NCI-H2196 (cell line): ENCODE measurements at regions not wholly inside any gene's neighbourhood (a gene's known extent, or its start where the extent isn't known, plus 50 kb on each side); places are given as distances from the start of the nearest gene placed in this dataset.
A peak's percentile ranks its signal among the peaks of the same experiment; 100 is the strongest.

Experiments
- DNase-seq: peaks from one replicate; lab custom pipeline; 2025; ENCODE audit not compliant: unreplicated experiment; lab: John Stamatoyannopoulos, UW

DNA sequence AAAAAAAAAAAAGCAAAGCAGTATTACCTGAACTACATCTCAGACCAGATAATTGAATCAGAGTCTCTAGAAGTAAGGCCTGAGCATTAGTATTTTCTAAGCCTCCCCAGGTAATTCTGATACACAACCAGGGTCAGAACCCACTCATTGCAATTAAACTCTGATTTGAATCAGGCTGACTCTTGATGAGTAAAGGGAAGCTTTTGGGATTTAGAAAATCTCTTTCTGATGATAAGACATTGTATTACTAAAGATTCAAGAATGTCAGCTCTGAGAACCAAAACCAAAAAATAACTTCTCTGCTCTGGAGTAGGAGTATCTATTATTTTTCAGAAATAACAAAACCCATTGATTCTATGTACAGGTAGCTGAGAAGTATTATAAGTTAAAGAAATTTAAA is 100.1 kb upstream of the COL21A1 start:
- no peak for DNase-seq

DNA sequence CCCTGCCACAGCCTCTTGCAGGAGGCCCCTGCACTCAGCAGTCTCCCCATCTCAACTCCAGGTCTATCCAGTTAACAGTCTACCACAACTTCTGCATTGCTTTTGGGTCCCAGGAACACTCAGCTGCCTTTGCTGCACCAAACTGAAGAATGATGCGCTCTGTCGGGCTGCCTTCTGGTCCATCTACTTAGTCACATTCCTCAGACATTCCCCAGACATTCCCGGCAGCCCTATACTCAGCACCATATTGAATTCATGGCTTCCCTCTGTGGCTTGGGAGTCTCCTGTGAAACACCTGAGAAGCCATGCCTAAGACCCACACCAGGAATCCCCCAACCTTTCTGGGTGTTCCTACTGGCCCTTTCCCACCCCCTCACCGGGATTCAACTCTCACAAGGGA is 99.6 kb upstream of the COL21A1 start:
- no peak for DNase-seq

DNA sequence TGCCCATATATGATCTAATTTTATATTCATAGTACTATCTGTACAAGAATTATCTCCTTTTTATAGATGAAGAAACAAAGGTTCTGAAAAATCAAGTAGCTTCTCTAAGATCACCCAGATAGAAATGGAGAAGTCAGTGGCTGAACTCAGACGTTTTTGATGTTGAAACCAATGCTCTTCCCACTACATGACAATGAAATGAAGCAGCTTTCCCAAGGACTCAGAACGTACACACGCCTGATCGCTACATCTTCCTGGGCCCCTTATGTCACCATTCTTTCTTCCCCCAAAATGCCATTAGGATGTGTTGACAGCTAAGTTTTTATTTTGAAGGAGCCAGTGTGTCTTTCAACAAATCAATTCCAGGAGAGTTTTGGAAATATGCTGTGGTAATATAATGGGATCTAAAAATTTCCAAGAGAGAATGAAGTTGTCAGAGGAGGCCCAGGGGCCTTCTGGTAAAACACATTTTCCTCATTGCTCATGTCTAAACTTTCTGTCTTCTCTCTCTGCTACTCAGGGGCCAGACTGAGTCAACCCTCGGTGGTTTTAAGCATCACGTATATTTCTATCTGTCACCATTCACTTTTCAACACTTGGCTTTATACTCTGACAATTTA is 98.1 kb upstream of the COL21A1 start:
- no peak for DNase-seq

DNA sequence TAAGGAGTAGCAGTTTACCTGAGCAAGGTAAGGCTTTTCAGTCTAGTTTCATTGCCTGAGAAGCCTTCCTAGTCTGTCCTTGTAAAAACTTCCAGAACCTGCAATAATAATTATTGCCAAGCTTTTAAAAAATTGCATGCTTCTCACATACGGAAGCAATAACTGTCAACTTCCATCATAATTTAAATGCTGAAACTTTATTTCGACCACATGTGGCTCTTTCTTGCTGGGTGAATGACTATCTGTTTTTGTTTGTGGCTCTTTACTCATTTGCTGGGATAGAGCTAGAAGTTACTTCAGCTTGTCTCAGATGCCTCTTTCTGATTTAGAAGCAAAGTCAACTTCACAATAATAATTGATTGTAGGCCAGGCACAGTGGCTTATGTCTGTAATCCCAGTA is 95.9 kb upstream of the COL21A1 start:
- no peak for DNase-seq

DNA sequence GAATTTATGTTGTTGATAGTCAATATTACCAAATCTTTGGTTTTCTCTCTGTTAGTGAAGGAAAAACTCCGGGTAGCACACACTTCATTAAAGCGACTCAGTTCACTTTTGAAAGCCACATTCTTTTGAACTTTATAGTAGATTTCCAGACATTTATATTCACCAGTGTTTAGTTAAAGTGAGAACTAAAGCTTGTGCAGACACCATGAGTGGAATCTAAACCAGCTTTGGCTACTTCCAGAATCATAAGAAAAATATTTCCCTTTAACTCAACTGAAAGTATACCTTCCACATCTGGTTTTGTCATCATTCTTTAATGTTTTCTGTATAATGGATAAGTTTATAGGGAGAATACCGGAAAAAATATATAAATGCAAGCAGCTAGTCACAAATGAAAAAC is 92.1 kb upstream of the COL21A1 start:
- DNase-seq: no peak

DNA sequence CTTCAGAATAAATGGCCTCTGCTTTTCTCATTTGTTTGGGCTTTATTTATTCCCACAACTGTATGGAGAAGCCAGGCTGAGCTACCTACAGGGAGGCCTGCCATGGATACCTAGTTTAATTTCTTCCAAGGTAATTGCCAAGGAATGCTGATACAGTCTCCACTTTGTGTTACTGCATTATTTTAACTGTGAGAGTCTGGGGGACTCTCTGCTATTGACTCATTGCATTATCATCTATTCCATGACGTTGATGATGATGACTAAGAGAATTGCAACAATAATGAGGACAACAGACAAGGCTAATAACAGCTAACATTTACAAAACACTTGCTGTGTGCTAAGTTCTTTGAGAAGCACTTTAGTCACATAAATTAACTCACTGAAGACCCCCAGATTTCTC is 88.3 kb upstream of the COL21A1 start:
- DNase-seq: no peak

DNA sequence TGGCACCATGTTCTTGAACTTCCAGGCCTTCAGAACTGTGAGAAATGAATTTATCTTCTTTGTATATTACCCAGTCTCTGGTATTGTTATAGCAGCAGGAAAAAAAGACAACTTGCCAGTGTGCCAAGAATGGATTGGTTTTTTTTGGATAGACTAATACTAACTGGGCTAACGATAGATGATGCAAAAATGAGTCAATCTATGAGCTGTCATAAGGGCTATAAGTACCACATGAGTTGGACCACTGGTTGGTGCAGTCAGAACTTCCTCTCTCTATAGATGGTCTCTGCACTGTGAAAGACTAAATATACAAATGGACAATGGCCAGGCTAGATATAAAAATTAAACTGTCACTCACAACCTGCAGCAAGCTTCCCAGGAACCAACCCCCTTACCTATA is 87.6 kb upstream of the COL21A1 start:
- DNase-seq: no peak

DNA sequence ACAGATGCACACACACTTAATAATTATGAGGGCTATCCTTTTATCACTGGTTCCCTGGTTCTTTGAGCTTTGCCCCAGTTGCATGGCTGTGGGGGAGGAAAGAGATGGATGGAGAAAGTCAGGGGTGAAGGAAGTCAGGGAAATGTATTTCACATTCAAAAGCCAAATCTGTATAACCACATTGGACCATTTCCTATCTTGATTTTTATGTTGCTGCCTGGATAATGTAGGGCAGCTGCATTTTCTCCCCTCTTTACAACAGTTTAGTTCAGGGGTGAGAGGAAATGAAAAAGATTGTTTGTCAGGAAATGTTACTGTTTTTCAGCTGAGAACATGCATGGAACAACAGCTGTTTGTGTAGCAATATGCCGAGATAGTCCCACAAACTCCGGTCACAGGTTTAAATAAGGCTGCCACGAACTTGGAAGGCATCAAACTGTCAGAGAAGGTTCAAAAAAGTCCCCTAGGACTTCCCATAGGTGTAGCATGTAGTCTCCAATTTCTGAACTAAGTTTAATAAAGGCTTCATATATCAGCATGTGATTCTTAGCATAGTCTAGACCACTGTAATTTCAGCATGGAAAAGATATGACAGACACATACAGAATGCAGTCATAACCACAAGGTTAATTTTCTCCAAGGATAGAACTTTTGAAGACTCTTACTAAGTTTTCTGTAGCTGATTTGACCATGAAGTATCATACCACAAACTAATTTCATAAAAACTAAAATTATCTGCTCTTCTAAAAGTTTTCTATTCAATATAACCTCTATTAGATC is 82.1 kb upstream of the COL21A1 start:
- no peak for DNase-seq

DNA sequence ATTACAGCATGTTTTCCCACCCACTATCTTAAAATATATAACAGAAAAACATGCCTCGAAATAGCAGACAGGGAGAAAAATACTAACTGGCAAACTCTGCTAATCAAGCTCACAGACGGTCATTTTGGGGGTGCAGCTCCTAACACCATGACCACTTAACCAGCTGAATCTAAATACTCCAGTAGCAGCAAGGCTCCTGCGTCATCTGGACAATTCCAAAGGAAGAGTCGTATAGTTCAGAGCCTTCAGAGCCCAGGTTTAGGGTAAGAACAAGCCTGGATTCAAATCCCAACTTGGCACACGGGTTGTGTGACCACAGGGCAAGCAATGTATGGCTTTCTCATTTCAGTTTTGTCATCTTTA is 81.3 kb upstream of the COL21A1 start:
- DNase-seq: no peak

DNA sequence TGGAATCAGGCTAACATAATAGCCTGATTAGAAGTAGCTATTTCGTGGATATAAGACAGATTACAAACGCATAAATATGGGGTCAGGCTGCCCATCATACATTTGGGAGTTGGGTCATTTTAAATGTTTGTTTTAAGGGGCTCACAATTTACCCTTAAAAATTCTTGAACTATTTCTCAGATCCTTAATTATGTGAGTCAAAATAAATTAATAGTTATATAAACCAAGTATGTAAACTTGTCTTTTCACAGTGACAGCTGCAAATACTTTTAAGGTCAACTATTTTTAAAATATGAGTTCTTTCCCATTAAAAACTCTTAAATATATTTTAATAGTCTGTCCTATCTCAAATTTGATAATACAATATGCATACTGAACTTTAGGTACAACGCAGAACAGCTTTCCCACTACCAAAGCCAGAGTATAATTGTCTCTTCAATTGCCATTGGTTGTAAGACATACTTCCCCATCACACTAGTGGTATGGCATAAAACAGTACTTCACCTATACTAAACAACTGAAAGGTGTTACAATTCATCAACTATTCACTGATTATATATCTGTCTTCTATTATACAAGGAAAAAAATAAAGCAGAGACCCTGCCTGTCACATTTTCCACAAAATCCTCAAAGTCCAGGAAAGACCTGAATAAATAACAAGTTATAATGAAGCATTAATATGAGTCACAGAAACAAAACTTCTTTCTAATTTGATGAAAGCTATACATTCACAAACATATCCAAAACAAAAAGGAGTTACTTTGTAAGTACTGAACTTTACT is 80.8 kb upstream of the COL21A1 start:
- DNase-seq: no peak

DNA sequence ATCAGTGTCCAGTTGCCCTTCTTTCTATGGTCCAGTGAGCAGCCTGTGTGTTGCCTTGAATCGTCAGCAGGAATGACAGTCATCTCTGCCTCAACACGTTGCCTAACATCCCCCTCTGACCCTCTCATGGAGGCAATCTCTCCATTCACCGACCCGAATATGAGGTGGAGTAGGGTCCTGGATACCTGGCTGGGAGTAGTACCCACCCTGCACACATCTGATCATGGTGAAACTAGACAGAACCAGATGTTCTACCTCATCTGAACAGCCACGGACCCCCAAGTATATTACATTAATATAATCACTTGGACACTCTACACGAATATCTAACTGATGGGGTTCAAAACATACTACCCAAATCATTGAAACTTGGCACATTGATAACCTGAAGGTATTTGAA is 77.0 kb upstream of the COL21A1 start:
- DNase-seq: no peak

DNA sequence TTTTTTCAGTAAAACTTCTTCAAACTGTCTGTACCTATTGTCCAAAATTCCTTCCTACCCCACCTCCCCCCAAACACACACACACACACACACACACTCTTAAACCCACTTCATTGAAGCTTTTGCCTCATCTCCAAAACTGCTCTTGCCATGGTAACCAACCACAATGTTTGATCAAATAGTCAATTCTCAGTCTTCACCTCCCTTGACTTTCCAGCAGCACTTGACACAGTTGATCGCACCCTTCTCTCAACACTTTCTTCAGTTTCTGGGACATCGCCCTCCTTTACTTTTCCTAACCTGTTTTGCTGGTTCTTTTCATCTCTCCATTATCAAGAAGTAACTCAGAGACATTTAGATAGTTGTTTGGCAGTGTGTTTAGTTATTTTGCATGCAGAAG is 71.5 kb upstream of the COL21A1 start:
- DNase-seq: peak; percentile 21

DNA sequence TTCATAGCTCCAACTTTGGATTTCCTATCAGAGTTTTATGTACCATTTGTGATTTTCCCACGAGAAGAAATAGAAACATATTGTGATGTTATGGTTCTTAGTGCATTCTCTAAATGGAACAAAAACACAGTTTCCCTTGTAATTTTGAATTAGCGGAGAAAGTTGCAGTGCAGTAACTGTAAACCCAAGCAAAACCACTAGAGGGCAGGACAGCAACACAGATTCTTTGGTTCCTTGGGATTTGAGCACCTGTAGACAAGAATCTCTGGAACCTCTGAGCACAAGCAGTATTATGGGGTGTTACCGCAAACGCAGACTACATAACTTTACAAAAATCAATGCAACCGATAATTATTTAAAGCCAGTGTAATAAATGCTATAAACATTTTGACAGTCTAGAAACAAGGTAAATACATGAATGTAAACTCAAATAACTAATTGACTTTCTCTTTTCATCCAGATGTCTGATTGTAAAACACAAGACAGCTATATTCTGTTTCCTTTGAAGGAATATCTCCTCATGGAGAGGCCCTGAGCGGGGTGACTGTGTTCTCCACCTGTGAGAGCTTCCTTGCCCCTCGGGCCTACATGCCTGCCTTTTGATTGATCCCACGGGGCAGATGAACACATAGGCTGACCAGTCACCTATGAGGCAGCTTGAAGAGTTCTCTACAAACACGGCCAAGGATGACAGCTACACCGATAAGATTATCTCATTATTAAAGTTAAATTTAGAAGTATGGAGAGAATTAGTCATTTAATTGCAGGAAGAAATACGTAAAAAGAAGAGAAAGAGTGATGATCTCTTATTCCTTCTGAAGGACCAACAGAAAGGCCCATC is 67.5 kb upstream of the COL21A1 start:
- peak; percentile 45 for DNase-seq

DNA sequence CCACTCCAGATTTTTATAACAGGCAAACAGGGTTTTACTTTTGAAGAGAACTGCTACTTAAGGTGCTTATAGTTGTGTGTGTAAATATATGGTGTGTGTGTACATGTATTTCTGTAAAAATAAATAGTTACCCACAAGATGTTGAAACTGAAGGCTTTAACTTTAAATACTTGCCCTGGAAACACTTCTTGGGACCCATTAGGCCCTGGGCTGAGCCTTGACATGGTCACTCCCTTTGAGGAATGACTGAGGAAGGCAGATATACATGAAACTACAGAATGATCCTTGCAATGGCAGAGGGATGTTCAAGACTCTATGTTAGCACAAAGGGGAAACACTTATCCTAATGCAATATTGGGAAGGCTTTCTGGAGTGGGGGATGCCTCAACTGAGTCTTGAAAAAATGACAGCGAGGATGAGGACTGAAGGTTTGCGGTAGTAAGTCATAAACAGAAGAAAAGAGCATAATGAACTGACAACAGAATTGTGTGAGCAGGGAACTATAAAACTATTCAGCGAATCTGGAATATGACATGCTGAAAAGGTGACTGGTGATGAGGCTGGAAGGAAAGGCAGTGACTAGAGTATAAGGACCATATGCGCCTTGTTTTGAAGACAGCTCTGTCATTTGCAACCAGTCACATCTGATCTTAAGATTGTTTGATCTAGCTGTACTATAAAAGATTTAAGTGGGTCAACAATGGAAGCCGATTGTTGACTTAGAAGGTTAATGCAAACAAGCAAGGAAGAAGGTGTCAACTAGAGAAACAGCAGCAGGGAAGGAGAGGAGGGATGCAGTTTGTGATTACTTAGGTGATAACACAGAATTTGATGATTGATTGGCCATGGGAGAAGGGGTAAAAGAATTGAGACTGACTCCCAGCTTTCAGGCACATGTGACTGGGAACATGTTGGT is 64.4 kb upstream of the COL21A1 start:
- no peak for DNase-seq

DNA sequence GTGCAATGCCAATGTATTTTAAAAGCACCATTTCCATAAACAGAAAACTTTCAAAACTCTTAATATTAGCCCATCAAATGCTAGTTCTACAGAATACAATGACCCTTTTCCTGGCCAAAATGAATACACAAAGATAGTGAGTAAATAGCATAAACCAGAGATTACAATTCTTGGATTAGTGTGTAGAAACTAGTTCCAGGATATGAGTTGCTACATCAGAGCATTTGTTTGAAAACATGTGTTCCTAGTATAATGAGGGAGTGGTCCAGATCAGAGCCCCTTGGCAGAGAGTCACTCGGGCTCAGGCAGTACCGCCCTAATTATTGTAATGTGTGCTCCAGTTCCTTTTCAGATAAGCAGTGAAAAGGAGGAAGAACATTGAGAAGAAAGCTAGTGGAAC is 63.7 kb upstream of the COL21A1 start:
- no peak for DNase-seq

DNA sequence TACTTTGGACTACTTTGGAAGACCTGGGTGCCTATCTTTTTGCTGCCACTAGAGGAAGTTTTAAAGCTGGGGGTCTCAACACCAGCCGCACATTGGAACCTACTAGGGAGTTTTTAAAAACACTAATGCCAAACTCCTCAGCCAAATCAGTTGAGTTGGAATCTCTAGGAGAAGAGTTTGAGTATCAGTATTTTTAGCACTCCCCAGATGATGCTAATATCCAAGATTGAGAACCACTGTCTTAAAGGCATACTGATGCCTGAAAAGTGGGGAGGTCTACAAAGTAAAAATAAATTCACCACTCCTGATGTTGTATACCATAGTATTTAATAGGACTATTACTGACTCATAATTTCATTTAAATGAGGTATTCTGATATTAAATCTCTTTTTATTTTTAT is 62.9 kb upstream of the COL21A1 start:
- DNase-seq: no peak

DNA sequence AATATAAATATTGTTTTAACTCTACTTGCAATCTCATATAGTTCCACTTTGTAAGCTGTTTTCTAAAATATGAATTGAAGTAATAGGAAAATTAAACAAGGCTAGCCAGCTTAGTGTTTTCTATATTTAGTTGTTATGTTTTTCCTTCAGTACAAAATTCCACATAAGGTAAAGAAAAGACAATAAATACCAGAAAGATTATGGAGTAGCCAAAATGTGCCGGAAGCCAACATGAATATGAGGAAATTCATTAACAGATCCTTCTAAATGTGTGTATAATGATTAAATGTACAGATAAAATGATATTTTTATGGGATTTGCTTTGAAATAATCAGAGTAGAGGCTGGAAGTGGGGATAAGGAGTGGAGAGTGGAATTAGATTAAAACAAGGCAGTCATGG is 52.5 kb upstream of the COL21A1 start:
- no peak for DNase-seq

DNA sequence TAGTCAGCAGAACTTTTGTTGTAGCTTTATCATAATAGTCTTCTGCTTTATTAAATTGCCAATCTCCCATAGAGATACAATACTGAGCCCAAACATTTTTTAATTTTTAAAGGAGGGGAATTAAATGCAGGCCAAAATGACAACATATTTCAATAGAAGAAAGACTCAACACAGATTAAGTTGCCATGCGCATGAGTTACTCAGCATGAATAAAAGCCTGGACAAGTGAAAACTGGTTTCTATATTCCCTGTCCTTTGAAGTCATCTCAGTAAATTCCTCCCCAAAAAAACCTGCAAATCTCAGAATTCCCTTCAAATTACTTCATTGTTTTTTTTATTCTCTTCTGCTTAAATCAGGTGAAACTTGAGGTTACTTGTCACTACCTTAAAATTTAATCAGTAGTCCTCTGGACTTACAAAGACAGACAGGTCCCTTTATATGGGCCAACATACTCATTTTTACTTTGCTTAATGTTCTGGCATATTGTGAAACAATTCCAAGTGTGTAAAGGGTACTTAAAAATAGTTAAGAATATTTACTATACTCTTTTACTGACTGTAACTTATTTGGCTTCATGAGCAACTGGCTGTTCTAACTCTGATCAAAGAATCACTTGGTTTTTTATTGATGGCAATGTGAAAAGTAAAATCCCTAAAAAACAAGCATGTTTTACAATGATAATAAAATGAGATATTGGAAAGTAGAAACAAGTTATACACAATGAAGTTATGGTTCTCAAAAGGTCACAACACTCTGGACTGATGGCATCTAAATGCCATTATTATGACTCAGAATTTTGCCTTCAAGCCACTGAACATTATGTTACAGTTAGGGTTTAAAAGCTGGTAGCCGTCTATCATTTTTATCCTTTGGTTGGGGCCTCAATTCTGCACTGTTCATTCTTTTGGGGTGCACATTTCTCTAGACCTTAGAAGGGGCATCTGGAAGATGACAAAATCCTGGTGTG is 49.9 kb upstream of the COL21A1 start:
- DNase-seq: no peak
